ENCODE measurements at regions not wholly inside any gene's neighbourhood (a gene's known extent, or its start where the extent isn't known, plus 50 kb on each side); places are given as distances from the start of the nearest gene placed in this dataset.

DNA sequence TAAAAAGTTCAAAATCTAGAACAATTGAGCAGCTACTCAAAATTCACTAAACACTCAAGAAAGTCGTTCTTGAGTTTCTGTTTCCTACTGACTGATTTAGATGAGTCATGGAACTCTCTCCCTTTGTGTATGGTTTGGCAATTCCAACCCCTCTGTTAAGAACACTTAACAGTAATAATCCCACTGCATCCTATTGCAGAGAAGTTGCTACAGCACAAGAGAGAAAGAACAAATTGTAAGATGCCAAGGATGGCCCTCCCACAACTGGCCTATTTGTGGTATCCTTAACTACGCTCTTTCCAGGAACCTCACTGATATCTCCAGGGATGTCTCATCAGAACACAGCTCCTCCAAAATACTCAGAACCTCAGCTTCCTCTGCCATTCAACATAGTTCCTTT lies 701.8 kb upstream of the TENM3 start:
- no peak overlapping the region for H3K27ac ChIP-seq (ENCODE audit: control insufficient read depth, insufficient read depth)
- in situ Hi-C loops (cut with MboI) (no loop called here), intact Hi-C loops (cut with micrococcal nuclease; ENCODE audit: unreplicated experiment) (no loop called here)
- no peaks in the 10 kb centered on the region for H3K27me3 ChIP-seq (replicated peaks in 1 of 2; ENCODE audit: control insufficient read depth in 2 of 2, insufficient read depth in 2 of 2, low read length in 1 of 2)
- TF ChIP-seq HSF1 (IDR thresholded peaks at IDR 0.05; ENCODE audit: low read depth, low read length) (no peak), SRF (IDR thresholded peaks at IDR 0.05; ENCODE audit: low read depth in 2 of 2, low read length in 2 of 2) (no peak)
- TF ChIP-seq, protein P1, sequence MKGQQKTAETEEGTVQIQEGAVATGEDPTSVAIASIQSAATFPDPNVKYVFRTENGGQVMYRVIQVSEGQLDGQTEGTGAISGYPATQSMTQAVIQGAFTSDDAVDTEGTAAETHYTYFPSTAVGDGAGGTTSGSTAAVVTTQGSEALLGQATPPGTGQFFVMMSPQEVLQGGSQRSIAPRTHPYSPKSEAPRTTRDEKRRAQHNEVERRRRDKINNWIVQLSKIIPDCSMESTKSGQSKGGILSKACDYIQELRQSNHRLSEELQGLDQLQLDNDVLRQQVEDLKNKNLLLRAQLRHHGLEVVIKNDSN (IDR thresholded peaks at IDR 0.05; ENCODE audit: borderline replicate concordance, extremely low read length, insufficient read depth, low read depth, low read length): no peak
- H3K9ac ChIP-seq (ENCODE audit: control insufficient read depth, insufficient read depth, low read length): no peak overlapping the region
- ChIA-PET POLR2A (no interaction called here), SMC1A (ENCODE audit: uncharacterized antibody, unreplicated experiment) (interaction anchor here (1.2 kb wide), 1 partner anchor 31 kb away, joined by 3 read pairs; no protein-coding TSS in a partner anchor), CTCF (interaction anchor here (0.7 kb wide), 1 partner anchor 154 kb away, joined by 3 read pairs; no protein-coding TSS in a partner anchor), RAD21 (ENCODE audit: unreplicated experiment) (no interaction called here)
- 41% methylated on average over 2 of the region's 2 CpGs for WGBS (ENCODE audit: insufficient coverage, insufficient replicate concordance, low lambda C conversion rate, missing lambda C conversion rate)
- no peaks in the 10 kb centered on the region for H3K4me1 ChIP-seq (ENCODE audit: control insufficient read depth, insufficient read depth, low read length)
- no peak overlapping the region for H3K4me3 ChIP-seq
- no peaks in the 10 kb centered on the region for H4K20me1 ChIP-seq (ENCODE audit: control insufficient read depth, insufficient read depth)
- DNase-seq (ENCODE audit: low read depth, low spot score): no peak
- no peak overlapping the region for H3K4me2 ChIP-seq (ENCODE audit: control insufficient read depth, insufficient read depth)
- H3K79me2 ChIP-seq (ENCODE audit: control insufficient read depth, insufficient read depth, low read length): no peaks in the 10 kb centered on the region
- ATAC-seq: no peak
- BruUV-seq (replicated peaks): no TSS peak
- no peak overlapping the region for H2AFZ ChIP-seq (ENCODE audit: control insufficient read depth, low read depth, low read length)
- FAIRE-seq: no peak
- no peaks in the 10 kb centered on the region for H3K36me3 ChIP-seq (ENCODE audit: control insufficient read depth in 2 of 2, insufficient read depth in 2 of 2, low read length in 1 of 2)
- no peaks in the 10 kb centered on the region for H3K9me3 ChIP-seq (replicated peaks; ENCODE audit: control insufficient read depth, insufficient read depth, low read length)

All from GM12878 (cell line).